Breast epithelium (tissue), 3 donors: ENCODE measurements at regions not wholly inside any gene's neighbourhood (a gene's known extent, or its start where the extent isn't known, plus 50 kb on each side); places are given as distances from the start of the nearest gene placed in this dataset.

Experiments used
- POLR2A ChIP-seq: fragments of 450-650 bp; IDR thresholded peaks from one replicate; pipeline ENCODE4 v1.6.1; 2016; ENCODE audit warnings: antibody characterized with exemption, mild to moderate bottlenecking, moderate library complexity
- POLR2AphosphoS5 ChIP-seq, 3 donors: sonication (generic); formaldehyde crosslinking; IDR thresholded peaks; one replicate each; pipeline ENCODE4 v1.6.1; 2017; ENCODE audit warnings: antibody characterized with exemption in 3 of 3
- TF ChIP-seq, protein P1 (sequence below), 3 donors: fragments of 450-650 bp; IDR thresholded peaks; one replicate each; pipeline ENCODE4 v1.5.1; 2016 to 2017; ENCODE audit warnings: antibody characterized with exemption in 3 of 3, mild to moderate bottlenecking in 3 of 3, moderate library complexity in 3 of 3

DNA sequence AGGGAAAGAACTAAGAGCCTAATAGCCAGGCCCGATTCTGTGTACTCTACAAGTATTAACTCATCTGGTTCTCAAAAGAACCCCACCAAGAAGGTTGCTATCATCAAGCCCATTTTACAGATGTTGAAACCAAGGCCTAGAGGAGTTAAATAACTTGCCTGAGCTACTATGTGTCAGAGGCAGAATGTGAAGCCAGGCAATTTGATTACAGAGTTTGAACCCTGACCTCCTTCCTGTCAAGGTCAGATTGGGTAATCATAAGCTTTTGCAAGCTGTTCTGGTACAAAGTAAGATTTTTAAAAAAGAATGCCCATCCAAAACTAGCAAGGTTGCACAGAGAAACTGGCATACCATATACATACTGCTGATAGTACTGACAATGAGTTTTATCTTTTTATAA is 227.1 kb downstream of the HAUS1 start:
- TF ChIP-seq, protein P1, sequence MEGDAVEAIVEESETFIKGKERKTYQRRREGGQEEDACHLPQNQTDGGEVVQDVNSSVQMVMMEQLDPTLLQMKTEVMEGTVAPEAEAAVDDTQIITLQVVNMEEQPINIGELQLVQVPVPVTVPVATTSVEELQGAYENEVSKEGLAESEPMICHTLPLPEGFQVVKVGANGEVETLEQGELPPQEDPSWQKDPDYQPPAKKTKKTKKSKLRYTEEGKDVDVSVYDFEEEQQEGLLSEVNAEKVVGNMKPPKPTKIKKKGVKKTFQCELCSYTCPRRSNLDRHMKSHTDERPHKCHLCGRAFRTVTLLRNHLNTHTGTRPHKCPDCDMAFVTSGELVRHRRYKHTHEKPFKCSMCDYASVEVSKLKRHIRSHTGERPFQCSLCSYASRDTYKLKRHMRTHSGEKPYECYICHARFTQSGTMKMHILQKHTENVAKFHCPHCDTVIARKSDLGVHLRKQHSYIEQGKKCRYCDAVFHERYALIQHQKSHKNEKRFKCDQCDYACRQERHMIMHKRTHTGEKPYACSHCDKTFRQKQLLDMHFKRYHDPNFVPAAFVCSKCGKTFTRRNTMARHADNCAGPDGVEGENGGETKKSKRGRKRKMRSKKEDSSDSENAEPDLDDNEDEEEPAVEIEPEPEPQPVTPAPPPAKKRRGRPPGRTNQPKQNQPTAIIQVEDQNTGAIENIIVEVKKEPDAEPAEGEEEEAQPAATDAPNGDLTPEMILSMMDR (IDR thresholded peaks at IDR 0.05), result no peak
- TF ChIP-seq POLR2A (no peak), POLR2AphosphoS5 (IDR thresholded peaks at IDR 0.05) (no peak)
